Brain microvascular endothelial cell (primary cell): ENCODE measurements at regions not wholly inside any gene's neighbourhood (a gene's known extent, or its start where the extent isn't known, plus 50 kb on each side); places are given as distances from the start of the nearest gene placed in this dataset.

ENCODE experiments used
- DNase-seq: peaks from one replicate; pipeline ENCODE4 v3.0.0-alpha.2; 2020
- H3K27ac ChIP-seq: fragments of 250-450 bp; sonication (Bioruptor Pico); 2 replicates; pipeline ENCODE4 v1.5.1; 2020; ENCODE audit warnings: mild to moderate bottlenecking, moderate library complexity
- H3K27me3 ChIP-seq: fragments of 250-450 bp; sonication (Bioruptor Pico); replicated peaks from 2 replicates; pipeline ENCODE4 v1.5.1; 2020; ENCODE audit warnings: mild to moderate bottlenecking
- H3K36me3 ChIP-seq: fragments of 250-450 bp; sonication (Bioruptor Pico); replicated peaks from 2 replicates; pipeline ENCODE4 v1.5.1; 2020; ENCODE audit warnings: mild to moderate bottlenecking
- H3K4me3 ChIP-seq: 2 replicates; pipeline ENCODE4 v1.5.1; 2011; ENCODE audit warnings: low read depth, mild to moderate bottlenecking, control low read depth, low read length, moderate library complexity
- in situ Hi-C: cut with HindIII; loops from 2 replicates; pipeline ENCODE4 v1.10.0; 2017; ENCODE audit warnings: low sequenced_read_pairs, low pct_ligation_motif_present
- TF ChIP-seq, protein P1 (sequence below): IDR thresholded peaks from 2 replicates; pipeline ENCODE4 v1.5.1; 2011; ENCODE audit warnings: low read depth, mild to moderate bottlenecking, moderate library complexity, low read length, control low read depth, inconsistent platforms; ENCODE audit errors: missing control alignments

- H3K4me3 ChIP-seq = no peak overlapping the region
- no peaks in the 10 kb centered on the region for H3K27me3 ChIP-seq
- H3K27ac ChIP-seq = no peak overlapping the region
- TF ChIP-seq, protein P1, sequence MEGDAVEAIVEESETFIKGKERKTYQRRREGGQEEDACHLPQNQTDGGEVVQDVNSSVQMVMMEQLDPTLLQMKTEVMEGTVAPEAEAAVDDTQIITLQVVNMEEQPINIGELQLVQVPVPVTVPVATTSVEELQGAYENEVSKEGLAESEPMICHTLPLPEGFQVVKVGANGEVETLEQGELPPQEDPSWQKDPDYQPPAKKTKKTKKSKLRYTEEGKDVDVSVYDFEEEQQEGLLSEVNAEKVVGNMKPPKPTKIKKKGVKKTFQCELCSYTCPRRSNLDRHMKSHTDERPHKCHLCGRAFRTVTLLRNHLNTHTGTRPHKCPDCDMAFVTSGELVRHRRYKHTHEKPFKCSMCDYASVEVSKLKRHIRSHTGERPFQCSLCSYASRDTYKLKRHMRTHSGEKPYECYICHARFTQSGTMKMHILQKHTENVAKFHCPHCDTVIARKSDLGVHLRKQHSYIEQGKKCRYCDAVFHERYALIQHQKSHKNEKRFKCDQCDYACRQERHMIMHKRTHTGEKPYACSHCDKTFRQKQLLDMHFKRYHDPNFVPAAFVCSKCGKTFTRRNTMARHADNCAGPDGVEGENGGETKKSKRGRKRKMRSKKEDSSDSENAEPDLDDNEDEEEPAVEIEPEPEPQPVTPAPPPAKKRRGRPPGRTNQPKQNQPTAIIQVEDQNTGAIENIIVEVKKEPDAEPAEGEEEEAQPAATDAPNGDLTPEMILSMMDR = no peak
- no peaks in the 10 kb centered on the region for H3K36me3 ChIP-seq
- in situ Hi-C loops = no loop called here
- DNase-seq = no peak
Measured at GRCh38 chr12:28645891-28646290, 455.6 kb downstream of the CCDC91 start.

DNA sequence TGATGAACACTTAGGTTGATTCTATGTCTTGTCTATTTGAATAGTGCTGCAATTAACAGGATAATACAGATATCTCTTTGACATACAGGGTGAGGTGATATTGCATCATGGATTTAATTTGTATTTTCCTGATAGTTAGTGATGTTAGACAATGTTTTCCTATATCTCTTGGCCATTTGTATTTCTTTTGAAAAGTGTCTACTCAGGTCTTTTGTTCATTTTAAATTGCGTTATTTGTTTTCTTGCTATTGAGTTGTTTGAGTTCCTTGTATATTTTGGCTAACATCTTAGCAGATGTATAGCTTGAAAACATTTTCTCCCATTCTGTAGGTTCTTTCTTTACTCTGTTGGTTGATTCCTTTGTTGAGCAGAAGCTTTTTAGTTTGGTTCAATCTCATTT lies 460.6 kb downstream of the CCDC91 start:
- in situ Hi-C loops = no loop called here
- no peak overlapping the region for H3K4me3 ChIP-seq
- no peaks in the 10 kb centered on the region for H3K27me3 ChIP-seq
- DNase-seq = no peak
- no peaks in the 10 kb centered on the region for H3K36me3 ChIP-seq
- H3K27ac ChIP-seq = no peak overlapping the region
- TF ChIP-seq, protein P1 = no peak

DNA sequence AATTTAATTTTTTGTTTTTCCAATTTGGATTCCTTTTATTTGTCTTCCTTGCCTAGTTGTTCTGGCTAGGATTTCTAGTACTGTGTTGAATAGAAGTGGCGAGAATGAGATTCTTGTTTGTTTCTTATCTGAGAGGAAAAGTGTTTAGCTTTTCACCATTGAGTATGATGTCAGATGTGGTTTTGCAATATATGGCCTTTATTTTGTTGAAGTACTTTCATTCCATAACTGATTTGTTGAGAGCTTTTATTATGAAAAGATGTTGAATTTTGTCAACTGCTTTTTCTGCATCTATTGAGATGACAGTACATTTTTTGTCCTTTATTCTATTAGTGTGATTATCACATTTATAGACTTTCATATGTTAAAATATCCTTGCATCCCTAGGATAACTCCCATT lies 462.0 kb downstream of the CCDC91 start:
- in situ Hi-C loops = no loop called here
- Histone ChIP-seq H3K27ac (no peak overlapping the region), H3K27me3 (no peaks in the 10 kb centered on the region), H3K36me3 (no peaks in the 10 kb centered on the region), H3K4me3 (no peak overlapping the region)
- TF ChIP-seq, protein P1 = no peak
- no peak for DNase-seq

- no peak overlapping the region for H3K4me3 ChIP-seq
- H3K36me3 ChIP-seq = no peaks in the 10 kb centered on the region
- TF ChIP-seq, protein P1 = no peak
- no peak for DNase-seq
- no peaks in the 10 kb centered on the region for H3K27me3 ChIP-seq
- H3K27ac ChIP-seq = no peak overlapping the region
- in situ Hi-C loops = no loop called here
Measured at GRCh38 chr12:28681980-28682379, 467.1 kb upstream of the FAR2 start.

GRCh38 chr12:28683366-28683765 lies 465.7 kb upstream of the FAR2 start:
- Histone ChIP-seq H3K36me3 (no peaks in the 10 kb centered on the region), H3K27me3 (no peaks in the 10 kb centered on the region), H3K4me3 (no peak overlapping the region), H3K27ac (no peak overlapping the region)
- TF ChIP-seq, protein P1 = no peak
- in situ Hi-C loops = no loop called here
- DNase-seq = peak; percentile 22

DNA sequence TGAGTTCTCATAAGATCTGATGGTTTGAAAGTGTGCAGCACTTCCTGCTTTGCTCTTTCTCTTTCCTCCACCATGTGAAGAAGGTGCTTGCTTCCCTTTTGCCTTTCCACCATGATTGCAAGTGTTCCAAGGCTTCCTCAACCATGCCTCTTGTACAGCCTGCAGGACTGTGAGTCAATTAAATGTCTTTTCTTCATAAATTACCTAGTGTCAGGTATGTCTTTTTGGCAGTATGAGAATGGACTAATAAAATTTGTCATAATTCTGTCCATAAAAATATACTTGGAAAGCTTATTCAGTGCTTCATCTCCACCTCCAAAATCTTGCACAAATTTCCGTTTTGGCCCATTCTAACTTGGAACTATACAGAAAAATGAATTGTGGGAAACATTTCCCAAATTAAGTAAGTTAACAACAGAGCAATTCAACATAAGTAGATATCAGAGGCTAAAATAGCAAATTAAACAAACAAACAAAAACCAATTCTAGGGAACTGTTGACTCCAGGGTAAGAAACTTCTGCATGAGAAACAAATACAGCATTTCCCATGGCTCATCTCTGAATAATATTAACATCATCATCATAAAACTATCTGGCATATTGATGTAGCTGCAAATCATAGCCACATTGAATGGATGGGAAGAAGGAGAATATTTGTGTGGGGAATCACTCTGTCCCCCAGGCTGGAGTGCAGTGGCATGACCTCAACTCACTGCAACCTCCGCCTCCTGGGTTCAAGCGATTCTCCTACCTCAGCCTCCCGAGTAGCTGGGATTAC lies 459.5 kb upstream of the FAR2 start:
- H3K27me3 ChIP-seq = no peaks in the 10 kb centered on the region
- in situ Hi-C loops = no loop called here
- H3K36me3 ChIP-seq = no peaks in the 10 kb centered on the region
- H3K4me3 ChIP-seq = no peak overlapping the region
- no peak overlapping the region for H3K27ac ChIP-seq
- no peak for DNase-seq
- TF ChIP-seq, protein P1 = no peak
